ENCODE measurements at regions not wholly inside any gene's neighbourhood (a gene's known extent, or its start where the extent isn't known, plus 50 kb on each side); places are given as distances from the start of the nearest gene placed in this dataset.

- TF ChIP-seq CTCF (IDR thresholded peaks at IDR 0.05) (no peak), EP300 (IDR thresholded peaks at IDR 0.05) (no peak), POLR2A (IDR thresholded peaks at IDR 0.05) (no peak)
These were observed 180.6 kb downstream of the FOXA2 start for GRCh38 chr20:22403632-22404361.
